Endothelial cell (in vitro differentiated cells): ENCODE measurements at regions not wholly inside any gene's neighbourhood (a gene's known extent, or its start where the extent isn't known, plus 50 kb on each side); places are given as distances from the start of the nearest gene placed in this dataset.

Experiments
- DNase-seq: peaks from one replicate; pipeline ENCODE4 v3.0.0; 2021; ENCODE audit warnings: low spot score
- H3K27ac Mint-ChIP-seq: one replicate; pipeline ENCODE4 v1.8.0; 2021; ENCODE audit warnings: mixed read lengths, inconsistent platforms; ENCODE audit not compliant: unreplicated experiment
- H3K27me3 Mint-ChIP-seq: one replicate; pipeline ENCODE4 v1.8.0; 2021; ENCODE audit warnings: mild to moderate bottlenecking, moderate library complexity, mixed read lengths, inconsistent platforms; ENCODE audit not compliant: unreplicated experiment
- H3K36me3 Mint-ChIP-seq: one replicate; pipeline ENCODE4 v1.8.0; 2021; ENCODE audit warnings: mild to moderate bottlenecking, low read depth, mixed read lengths, inconsistent platforms; ENCODE audit not compliant: unreplicated experiment
- H3K4me1 Mint-ChIP-seq: one replicate; pipeline ENCODE4 v1.8.0; 2021; ENCODE audit warnings: mild to moderate bottlenecking, mixed read lengths, inconsistent platforms; ENCODE audit not compliant: unreplicated experiment
- H3K4me3 Mint-ChIP-seq: one replicate; pipeline ENCODE4 v1.8.0; 2021; ENCODE audit warnings: mild to moderate bottlenecking, mixed read lengths, inconsistent platforms; ENCODE audit not compliant: unreplicated experiment
- H3K9me3 Mint-ChIP-seq: one replicate; pipeline ENCODE4 v1.8.0; 2021; ENCODE audit warnings: mixed read lengths, inconsistent platforms; ENCODE audit not compliant: unreplicated experiment
- CTCF ChIP-seq: fragments of 200-600 bp; sonication (generic); IDR thresholded peaks from one replicate; pipeline ENCODE4 v1.5.0; 2021; ENCODE audit warnings: antibody characterized with exemption; ENCODE audit not compliant: unreplicated experiment

GRCh38 chr7:36790311-36790787 lies 66.1 kb upstream of the AOAH start:
- H3K9me3 Mint-ChIP-seq: no peaks in the 10 kb centered on the region
- no peak overlapping the region for H3K4me3 Mint-ChIP-seq
- H3K27ac Mint-ChIP-seq: no peak overlapping the region
- TF ChIP-seq CTCF: no peak
- H3K4me1 Mint-ChIP-seq: peaks cover 16% of the 10 kb centered on the region
- DNase-seq: no peak
- H3K36me3 Mint-ChIP-seq: no peaks in the 10 kb centered on the region
- peaks cover 2% of the 10 kb centered on the region for H3K27me3 Mint-ChIP-seq

GRCh38 chr7:36788825-36789470 lies 64.7 kb upstream of the AOAH start:
- Mint-ChIP-seq H3K27me3 (peaks cover 2% of the 10 kb centered on the region), H3K9me3 (no peaks in the 10 kb centered on the region), H3K4me3 (no peak overlapping the region), H3K27ac (no peak overlapping the region), H3K36me3 (no peaks in the 10 kb centered on the region), H3K4me1 (peaks cover 21% of the 10 kb centered on the region)
- no peak for TF ChIP-seq CTCF
- DNase-seq: no peak

GRCh38 chr7:36787933-36788378 lies 63.7 kb upstream of the AOAH start:
- DNase-seq: no peak
- Mint-ChIP-seq H3K4me1 (peaks cover 21% of the 10 kb centered on the region), H3K9me3 (no peaks in the 10 kb centered on the region), H3K27me3 (peaks cover 2% of the 10 kb centered on the region), H3K27ac (no peak overlapping the region), H3K4me3 (no peak overlapping the region), H3K36me3 (no peaks in the 10 kb centered on the region)
- TF ChIP-seq CTCF: no peak

- Mint-ChIP-seq H3K4me1 (peaks cover 33% of the 10 kb centered on the region), H3K27me3 (no peaks in the 10 kb centered on the region), H3K36me3 (no peaks in the 10 kb centered on the region), H3K27ac (no peak overlapping the region), H3K4me3 (no peak overlapping the region), H3K9me3 (no peaks in the 10 kb centered on the region)
- no peak for DNase-seq
- no peak for TF ChIP-seq CTCF
Measured at GRCh38 chr7:36784991-36785940, 61.0 kb upstream of the AOAH start.
